HCT116 (cell line): ENCODE measurements at regions not wholly inside any gene's neighbourhood (a gene's known extent, or its start where the extent isn't known, plus 50 kb on each side); places are given as distances from the start of the nearest gene placed in this dataset.

Experiments
- ATAC-seq: fragments of 200-7000 bp; cut with Tn5 transposase; 2 replicates; pipeline ENCODE4 v1.9.1; 2020; ENCODE audit warnings: mild to moderate bottlenecking, moderate library complexity
- BruUV-seq: library from RNA; stranded (reverse); fragments of 400-500 nt; replicated peaks from 2 replicates; lab custom pipeline; 2021; lab: Mats Ljungman, UMichigan
- CTCF ChIA-PET: fragments of 300-600 bp; sonication (Branson Sonifier 250); formaldehyde crosslinking; loops from one replicate; lab custom pipeline; 2021; ENCODE audit warnings: antibody characterized with exemption; lab: Charles Lee
- POLR2A ChIA-PET: fragments of 300-600, 350-600 bp; sonication (Branson Sonifier 250); formaldehyde crosslinking; loops from one replicate; lab custom pipeline; 2021; ENCODE audit warnings: antibody characterized with exemption; lab: Charles Lee
- RAD21 ChIA-PET, 2 experiments: fragments of 300-600 bp; sonication (Branson Sonifier 250); formaldehyde crosslinking; loops; one replicate each; lab custom pipeline; 2023; ENCODE audit warnings: low total read pairs in 2 of 2; ENCODE audit not compliant: uncharacterized antibody in 2 of 2, unreplicated experiment in 2 of 2, low non-redundant PET in 1 of 2; lab: Charles Lee
- DNase-seq: peaks from one replicate; pipeline ENCODE4 v3.0.0-alpha.2; 2010; ENCODE audit warnings: low read depth, low spot score
- H2AFZ ChIP-seq: fragments of 200-600 bp; shearing (Covaris generic), sonication (generic); 2 replicates; pipeline ENCODE4 v1.6.1; 2017; ENCODE audit warnings: low read depth, mixed run types, mixed read lengths, antibody characterized with exemption, low read length; ENCODE audit not compliant: poor library complexity, severe bottlenecking
- H3K27ac ChIP-seq: 2 replicates; pipeline ENCODE4 v1.5.1; 2012; ENCODE audit warnings: low read depth, low read length
- H3K27me3 ChIP-seq: fragments of 200-600 bp; sonication (generic); 2 replicates; pipeline ENCODE4 v1.6.1; 2016; ENCODE audit warnings: mixed run types, low read length, mixed read lengths; ENCODE audit not compliant: insufficient read depth
- H3K36me3 ChIP-seq, 2 experiments: fragments of 200-500 bp in 1 of 2; fragments of 200-600 bp in 1 of 2; sonication (Bioruptor generic) in 1 of 2; sonication (generic) in 1 of 2; 2 replicates each; pipeline versions ENCODE4 v1.5.1 to v1.6.1; 2014 to 2016; ENCODE audit warnings: low read length in 2 of 2, inconsistent platforms in 1 of 2, mixed read lengths in 1 of 2, mixed run types in 1 of 2; ENCODE audit not compliant: insufficient read depth in 2 of 2, control insufficient read depth in 1 of 2
- H3K4me1 ChIP-seq, 2 experiments: fragments of 200-600 bp in 1 of 2; sonication (generic) in 1 of 2; 2 replicates each; pipeline versions ENCODE4 v1.5.1 to v1.6.1; 2012 to 2017; ENCODE audit warnings: low read length in 2 of 2, inconsistent platforms in 1 of 2, mild to moderate bottlenecking in 1 of 2, mixed read lengths in 1 of 2, mixed run types in 1 of 2, moderate library complexity in 1 of 2; ENCODE audit not compliant: insufficient read depth in 2 of 2, control insufficient read depth in 1 of 2
- H3K4me2 ChIP-seq: fragments of 200-600 bp; sonication (generic); 2 replicates; pipeline ENCODE4 v1.6.1; 2017; ENCODE audit warnings: mixed run types, low read length, mixed read lengths
- H3K4me3 ChIP-seq, 2 experiments: fragments of 200-600 bp in 1 of 2; sonication (generic) in 1 of 2; replicated peaks in 1 of 2; 2 replicates each; pipeline ENCODE4 v1.5.1; 2011 to 2016; ENCODE audit warnings: low read length in 2 of 2, control low read depth in 1 of 2, low read depth in 1 of 2, mild to moderate bottlenecking in 1 of 2, mixed read lengths in 1 of 2, mixed run types in 1 of 2
- H3K79me2 ChIP-seq: fragments of 200-600 bp; sonication (generic); 2 replicates; pipeline ENCODE4 v1.6.1; 2017; ENCODE audit warnings: mild to moderate bottlenecking, mixed run types, low read length, moderate library complexity, mixed read lengths; ENCODE audit not compliant: insufficient read depth
- H3K9ac ChIP-seq: fragments of 200-600 bp; sonication (generic); 2 replicates; pipeline ENCODE4 v1.6.1; 2016; ENCODE audit warnings: low read length, mixed read lengths
- H3K9me2 ChIP-seq: fragments of 200-600 bp; sonication (generic), shearing (Covaris generic); 2 replicates; pipeline ENCODE4 v1.6.1; 2017; ENCODE audit warnings: mixed run types, mild to moderate bottlenecking, moderate library complexity; ENCODE audit not compliant: insufficient read depth
- H3K9me3 ChIP-seq, 2 experiments: fragments of 200-500 bp in 1 of 2; fragments of 200-600 bp in 1 of 2; sonication (Bioruptor generic) in 1 of 2; sonication (generic) in 1 of 2; 2 replicates each; pipeline ENCODE4 v1.6.1; 2014 to 2017; ENCODE audit warnings: low read length in 2 of 2, mixed read lengths in 2 of 2, inconsistent platforms in 1 of 2, low read depth in 1 of 2, mild to moderate bottlenecking in 1 of 2, mixed run types in 1 of 2, moderate library complexity in 1 of 2; ENCODE audit not compliant: control insufficient read depth in 1 of 2, insufficient read depth in 1 of 2
- H4K20me1 ChIP-seq: fragments of 200-600 bp; sonication (generic), shearing (Covaris generic); 2 replicates; pipeline ENCODE4 v1.6.1; 2017; ENCODE audit warnings: mixed run types, mild to moderate bottlenecking, moderate library complexity; ENCODE audit not compliant: insufficient read depth
- EGR1 ChIP-seq: IDR thresholded peaks from 2 replicates; pipeline ENCODE4 v1.6.1; 2012; ENCODE audit warnings: low read depth
- EZH2 ChIP-seq: fragments of 200-600 bp; sonication (generic); IDR thresholded peaks from 2 replicates; pipeline ENCODE4 v1.6.1; 2017; ENCODE audit warnings: antibody characterized with exemption, mixed run types
- FOSL1 ChIP-seq: IDR thresholded peaks from 2 replicates; pipeline ENCODE4 v1.6.1; 2012; ENCODE audit warnings: low read depth
- POLR2A ChIP-seq: IDR thresholded peaks from 2 replicates; pipeline ENCODE4 v1.7.0; 2011; ENCODE audit warnings: borderline replicate concordance; ENCODE audit not compliant: insufficient read depth, insufficient read length; ENCODE audit errors: extremely low read depth
- POLR2AphosphoS5 ChIP-seq: IDR thresholded peaks from 2 replicates; pipeline ENCODE4 v1.6.1; 2011; ENCODE audit warnings: mild to moderate bottlenecking, low read depth, low read length, moderate library complexity
- RAD21 ChIP-seq: IDR thresholded peaks from 2 replicates; pipeline ENCODE4 v1.6.1; 2012; ENCODE audit warnings: low read depth, mild to moderate bottlenecking
- SRF ChIP-seq: IDR thresholded peaks from 2 replicates; pipeline ENCODE4 v1.6.1; 2012; ENCODE audit warnings: low read depth
- TCF7L2 ChIP-seq: IDR thresholded peaks from 2 replicates; pipeline ENCODE4 v1.7.0; 2011; ENCODE audit warnings: borderline replicate concordance, inconsistent platforms; ENCODE audit not compliant: insufficient read depth, insufficient read length; ENCODE audit errors: extremely low read depth
- ZFX ChIP-seq: fragments of 450-650 bp; IDR thresholded peaks from 2 replicates; pipeline ENCODE4 v1.6.1; 2017
- ZNF274 ChIP-seq: fragments of 200-500 bp; sonication (Bioruptor generic); IDR thresholded peaks from 2 replicates; pipeline ENCODE4 v1.6.1; 2014; ENCODE audit warnings: mild to moderate bottlenecking, low read depth, low read length, inconsistent platforms
- intact Hi-C: fragments of 100-400 bp; cut with micrococcal nuclease; formaldehyde crosslinking; loops from 2 replicates; pipeline ENCODE4 v1.10.0; 2022
- TF ChIP-seq, protein P1 (sequence below): IDR thresholded peaks from 2 replicates; pipeline ENCODE4 v1.6.1; 2011; ENCODE audit warnings: mild to moderate bottlenecking, low read length, moderate library complexity; ENCODE audit not compliant: insufficient replicate concordance; ENCODE audit errors: extremely low read depth
- TF ChIP-seq, protein P2 (sequence below), 3 experiments: fragments of 200-600 bp in 1 of 3; sonication (generic) in 1 of 3; IDR thresholded peaks in 2 of 3; conservative IDR thresholded peaks in 1 of 3; 2 replicates each; pipeline ENCODE4 v1.5.1; 2012 to 2017; ENCODE audit warnings: low read depth in 2 of 3, low read length in 2 of 3, antibody characterized with exemption in 1 of 3, borderline replicate concordance in 1 of 3, control low read depth in 1 of 3, mild to moderate bottlenecking in 1 of 3, mixed read lengths in 1 of 3, mixed run types in 1 of 3, moderate library complexity in 1 of 3; ENCODE audit not compliant: insufficient read depth in 1 of 3
- TF ChIP-seq, protein P3 (sequence below): IDR thresholded peaks from 2 replicates; pipeline ENCODE4 v1.6.1; 2012

DNA sequence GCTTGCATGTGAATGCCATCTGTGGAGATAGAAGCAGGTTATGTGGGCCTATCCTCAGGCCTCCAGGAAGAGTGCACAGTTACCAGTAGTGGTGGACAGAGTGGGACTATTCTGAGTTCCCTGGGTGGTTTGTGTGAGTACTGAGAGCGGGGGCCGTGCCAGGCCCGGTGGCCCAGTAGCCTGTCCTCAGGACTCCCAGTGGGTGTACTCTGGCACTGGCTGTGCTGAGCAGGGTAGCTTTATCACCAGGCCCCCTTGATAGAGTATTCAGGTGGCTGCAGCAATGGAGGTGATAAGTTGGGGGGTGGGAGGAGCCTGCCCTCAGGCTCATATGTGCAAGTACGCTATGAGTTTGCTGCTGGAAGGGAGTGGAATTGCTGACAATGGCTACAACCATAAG is 979.0 kb upstream of the PIK3C3 start (continued):
- TF ChIP-seq EZH2 (no peak), RAD21 (no peak), SRF (no peak), ZNF274 (no peak), POLR2A (no peak)
- TF ChIP-seq, protein P1, sequence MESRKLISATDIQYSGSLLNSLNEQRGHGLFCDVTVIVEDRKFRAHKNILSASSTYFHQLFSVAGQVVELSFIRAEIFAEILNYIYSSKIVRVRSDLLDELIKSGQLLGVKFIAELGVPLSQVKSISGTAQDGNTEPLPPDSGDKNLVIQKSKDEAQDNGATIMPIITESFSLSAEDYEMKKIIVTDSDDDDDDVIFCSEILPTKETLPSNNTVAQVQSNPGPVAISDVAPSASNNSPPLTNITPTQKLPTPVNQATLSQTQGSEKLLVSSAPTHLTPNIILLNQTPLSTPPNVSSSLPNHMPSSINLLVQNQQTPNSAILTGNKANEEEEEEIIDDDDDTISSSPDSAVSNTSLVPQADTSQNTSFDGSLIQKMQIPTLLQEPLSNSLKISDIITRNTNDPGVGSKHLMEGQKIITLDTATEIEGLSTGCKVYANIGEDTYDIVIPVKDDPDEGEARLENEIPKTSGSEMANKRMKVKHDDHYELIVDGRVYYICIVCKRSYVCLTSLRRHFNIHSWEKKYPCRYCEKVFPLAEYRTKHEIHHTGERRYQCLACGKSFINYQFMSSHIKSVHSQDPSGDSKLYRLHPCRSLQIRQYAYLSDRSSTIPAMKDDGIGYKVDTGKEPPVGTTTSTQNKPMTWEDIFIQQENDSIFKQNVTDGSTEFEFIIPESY, result no peak
- TF ChIP-seq, protein P2, sequence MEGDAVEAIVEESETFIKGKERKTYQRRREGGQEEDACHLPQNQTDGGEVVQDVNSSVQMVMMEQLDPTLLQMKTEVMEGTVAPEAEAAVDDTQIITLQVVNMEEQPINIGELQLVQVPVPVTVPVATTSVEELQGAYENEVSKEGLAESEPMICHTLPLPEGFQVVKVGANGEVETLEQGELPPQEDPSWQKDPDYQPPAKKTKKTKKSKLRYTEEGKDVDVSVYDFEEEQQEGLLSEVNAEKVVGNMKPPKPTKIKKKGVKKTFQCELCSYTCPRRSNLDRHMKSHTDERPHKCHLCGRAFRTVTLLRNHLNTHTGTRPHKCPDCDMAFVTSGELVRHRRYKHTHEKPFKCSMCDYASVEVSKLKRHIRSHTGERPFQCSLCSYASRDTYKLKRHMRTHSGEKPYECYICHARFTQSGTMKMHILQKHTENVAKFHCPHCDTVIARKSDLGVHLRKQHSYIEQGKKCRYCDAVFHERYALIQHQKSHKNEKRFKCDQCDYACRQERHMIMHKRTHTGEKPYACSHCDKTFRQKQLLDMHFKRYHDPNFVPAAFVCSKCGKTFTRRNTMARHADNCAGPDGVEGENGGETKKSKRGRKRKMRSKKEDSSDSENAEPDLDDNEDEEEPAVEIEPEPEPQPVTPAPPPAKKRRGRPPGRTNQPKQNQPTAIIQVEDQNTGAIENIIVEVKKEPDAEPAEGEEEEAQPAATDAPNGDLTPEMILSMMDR (IDR thresholded peaks at IDR 0.05 in 2 of 3, conservative IDR thresholded peaks at IDR 0.05 in 1 of 3; ENCODE audit: borderline replicate concordance in 1 of 3, insufficient read depth in 1 of 3, low read depth in 2 of 3, low read length in 2 of 3), result no peak
- TF ChIP-seq, protein P3, sequence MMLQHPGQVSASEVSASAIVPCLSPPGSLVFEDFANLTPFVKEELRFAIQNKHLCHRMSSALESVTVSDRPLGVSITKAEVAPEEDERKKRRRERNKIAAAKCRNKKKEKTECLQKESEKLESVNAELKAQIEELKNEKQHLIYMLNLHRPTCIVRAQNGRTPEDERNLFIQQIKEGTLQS, result no peak

DNA sequence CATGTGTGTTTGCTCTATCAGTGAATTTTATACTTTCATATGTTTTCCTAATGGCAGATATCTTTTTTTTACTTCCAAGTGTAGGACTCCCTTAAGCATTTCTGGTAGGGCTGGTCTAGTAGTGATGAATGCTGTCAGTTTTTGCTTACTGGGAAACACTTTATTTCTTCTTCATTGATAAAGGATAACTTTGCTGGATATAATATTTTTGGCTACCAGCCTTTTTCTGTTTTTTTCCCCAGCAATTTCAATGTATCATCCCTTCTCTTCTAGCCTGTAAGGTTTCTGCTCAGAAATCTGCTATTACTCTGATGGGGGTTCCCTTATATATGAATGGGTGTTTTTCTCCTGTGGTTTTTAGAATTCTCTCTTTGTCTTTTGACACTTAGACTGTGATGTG is 980.6 kb upstream of the PIK3C3 start:
- Histone ChIP-seq H3K4me3 (no peak overlapping the region), H3K27ac (no peak overlapping the region), H2AFZ (no peak overlapping the region), H3K36me3 (no peaks in the 10 kb centered on the region), H3K9me2 (no peaks in the 10 kb centered on the region), H3K9ac (no peak overlapping the region), H3K79me2 (no peaks in the 10 kb centered on the region), H3K27me3 (no peaks in the 10 kb centered on the region), H3K9me3 (peaks cover 8 to 18% of the 10 kb centered on the region in 2 experiments; a peak in 3 of 4 replicates), H3K4me2 (no peak overlapping the region), H4K20me1 (no peaks in the 10 kb centered on the region), H3K4me1 (no peaks in the 10 kb centered on the region)
- BruUV-seq, result no TSS peak
- DNase-seq (no peak), ATAC-seq (no peak)
- CTCF ChIA-PET, result no interaction called here
- intact Hi-C loops, result no loop called here
- no peak for TF ChIP-seq FOSL1
- TF ChIP-seq ZFX, result no peak
- TF ChIP-seq POLR2AphosphoS5, result no peak
- TF ChIP-seq, protein P2 (IDR thresholded peaks at IDR 0.05 in 2 of 3, conservative IDR thresholded peaks at IDR 0.05 in 1 of 3; ENCODE audit: borderline replicate concordance in 1 of 3, insufficient read depth in 1 of 3, low read depth in 2 of 3, low read length in 2 of 3), result no peak
- no peak for TF ChIP-seq TCF7L2
- TF ChIP-seq EGR1, result no peak
- POLR2A ChIA-PET, result no interaction called here
- RAD21 ChIA-PET, result no interaction called here
